Stimulated activated CD8-positive, alpha-beta memory T cell treated with anti-CD3 and anti-CD28 coated beads, Interleukin-12 subunit alpha, Interleukin-12 subunit beta, amount 100 ng/mL, for 1 hour (primary cell): ENCODE measurements at regions not wholly inside any gene's neighbourhood (a gene's known extent, or its start where the extent isn't known, plus 50 kb on each side); places are given as distances from the start of the nearest gene placed in this dataset.
"Not testable (repeated sequence)": the region's sequence is repeated elsewhere in the genome, so short reads cannot be mapped to it uniquely, and the experiment has no call there.

Source experiments
- DNase-seq: peaks from one replicate; pipeline ENCODE4 v3.0.0-alpha.2; 2020; ENCODE audit warnings: low read depth

DNA sequence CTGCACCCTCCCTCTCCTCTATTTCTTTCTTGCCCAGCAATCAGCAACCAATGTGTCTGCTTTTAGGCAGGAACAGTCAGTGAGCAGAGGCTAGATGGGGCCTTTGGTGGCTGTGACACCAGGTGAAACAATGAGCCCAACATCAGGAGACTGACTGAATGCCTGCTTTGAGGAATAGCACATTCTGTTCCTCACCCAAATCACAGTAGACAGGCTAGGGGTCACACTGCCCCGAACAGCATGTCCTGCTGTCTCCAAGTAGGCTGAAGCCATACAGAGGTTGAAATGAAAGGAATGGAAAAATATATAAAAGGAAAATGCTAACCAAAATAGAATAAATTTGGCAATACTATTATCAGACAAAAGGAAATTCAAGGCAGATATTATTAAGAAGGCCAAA lies 122.5 kb upstream of the GDNF start:
- no peak for DNase-seq

DNA sequence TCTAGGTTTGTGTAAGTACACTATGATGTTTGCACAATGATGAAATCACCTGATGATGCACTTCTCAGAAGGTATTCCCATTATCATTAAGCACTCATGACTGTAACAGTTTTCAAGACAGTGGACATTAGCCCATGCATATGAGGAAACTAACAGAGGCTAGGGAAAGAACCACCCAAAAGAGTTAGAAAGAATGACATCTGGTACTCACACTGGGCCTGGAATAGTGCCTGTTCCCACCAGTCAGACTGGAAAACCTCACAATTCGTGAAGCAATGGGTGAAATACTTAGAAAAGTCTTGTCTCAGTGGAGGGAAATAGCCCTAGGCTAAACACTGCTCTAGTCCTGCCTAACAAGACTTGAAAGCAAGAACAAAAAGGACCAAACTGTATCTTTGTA lies 117.4 kb upstream of the GDNF start:
- no peak for DNase-seq

DNA sequence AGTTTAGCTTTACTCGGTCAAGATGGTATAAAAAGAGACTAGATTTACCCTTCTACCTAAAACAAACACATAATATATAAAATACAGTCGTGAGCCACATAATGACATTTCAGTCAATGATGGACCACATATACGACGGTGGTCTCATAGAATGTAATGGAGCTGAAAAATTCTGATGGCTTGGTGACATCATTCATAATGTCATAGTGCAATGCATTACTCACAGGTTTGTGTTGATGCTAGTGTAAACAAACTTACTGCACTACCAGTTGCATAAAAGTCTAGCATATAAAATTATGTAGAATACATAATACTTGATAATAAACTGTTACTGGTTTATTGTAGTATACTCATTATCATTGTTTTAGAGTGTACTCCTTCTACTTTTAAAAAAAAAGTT lies 115.9 kb upstream of the GDNF start:
- DNase-seq, result no peak

DNA sequence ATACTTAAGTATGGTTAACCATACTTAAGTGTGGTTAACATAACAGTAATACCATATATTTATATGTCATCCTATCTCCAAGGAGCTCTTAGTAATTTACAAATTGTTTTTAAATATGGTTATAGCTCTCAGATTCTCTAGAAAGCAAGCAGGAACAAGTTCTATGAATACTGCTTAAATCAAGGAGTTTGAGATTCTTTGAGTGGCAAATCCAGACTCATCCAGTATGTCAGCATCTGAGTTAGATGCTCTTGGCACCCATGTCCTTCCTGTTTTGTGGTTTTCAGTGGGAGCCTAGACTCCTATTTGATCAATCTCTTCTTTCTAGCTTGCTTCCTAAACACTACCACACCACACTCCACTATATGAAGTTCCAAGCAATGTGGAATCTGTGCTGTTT lies 114.7 kb upstream of the GDNF start:
- no peak for DNase-seq

DNA sequence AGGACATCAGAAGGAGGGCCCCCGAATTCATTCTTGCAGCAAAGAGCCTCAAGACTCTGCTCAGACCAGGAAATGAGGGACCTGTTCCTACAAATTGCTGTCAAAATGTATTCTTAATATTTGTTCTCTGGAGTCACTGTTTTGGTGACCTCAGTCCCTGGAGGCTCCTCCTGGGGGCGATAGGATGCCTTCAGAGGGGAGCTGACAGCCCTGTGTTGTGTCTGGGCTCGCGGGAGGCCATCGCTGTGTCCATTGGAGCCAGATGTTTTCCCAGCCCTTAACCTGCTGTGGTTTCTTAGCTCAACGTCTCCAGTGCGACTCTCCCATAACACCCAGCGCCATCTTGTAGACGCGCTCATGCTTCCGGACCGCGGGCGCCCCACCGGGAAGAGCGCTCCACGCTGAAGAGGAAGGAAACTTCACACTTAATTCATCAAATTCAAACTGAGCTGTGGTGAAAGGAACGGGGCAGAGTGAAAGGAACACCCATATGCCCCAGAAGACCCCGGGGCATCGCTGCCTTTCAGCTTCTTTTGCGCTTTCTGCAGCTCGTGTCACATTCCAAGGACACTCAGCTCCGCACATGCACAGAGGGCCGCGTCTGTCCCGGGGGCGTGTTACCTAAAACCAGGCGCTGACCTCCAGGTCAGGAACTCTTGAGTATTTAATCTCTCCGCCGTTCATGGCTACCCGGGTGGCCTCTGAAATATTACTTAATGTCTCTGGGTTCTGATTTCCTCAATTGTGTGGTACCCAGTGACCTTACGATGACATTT lies 112.3 kb upstream of the GDNF start:
- DNase-seq, result no peak

DNA sequence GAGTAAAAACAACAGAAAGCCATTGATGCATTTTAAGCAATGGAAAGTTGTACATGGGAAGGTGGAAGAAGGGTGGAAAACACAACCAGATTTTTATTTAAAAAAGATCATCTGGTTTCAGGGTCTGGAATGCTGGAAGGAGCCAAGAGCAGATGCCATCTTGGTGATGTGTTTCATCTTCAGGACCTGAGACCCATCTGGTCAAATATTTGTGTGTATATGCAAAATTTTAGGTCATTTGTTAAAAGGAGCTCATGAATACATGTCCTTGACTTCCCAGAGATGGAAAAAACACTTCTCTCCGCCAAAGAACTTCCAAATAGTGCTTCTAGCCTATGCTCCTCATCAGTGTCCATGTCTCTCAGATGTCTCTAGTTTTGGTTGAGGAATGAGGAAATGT lies 110.6 kb upstream of the GDNF start:
- no peak for DNase-seq

DNA sequence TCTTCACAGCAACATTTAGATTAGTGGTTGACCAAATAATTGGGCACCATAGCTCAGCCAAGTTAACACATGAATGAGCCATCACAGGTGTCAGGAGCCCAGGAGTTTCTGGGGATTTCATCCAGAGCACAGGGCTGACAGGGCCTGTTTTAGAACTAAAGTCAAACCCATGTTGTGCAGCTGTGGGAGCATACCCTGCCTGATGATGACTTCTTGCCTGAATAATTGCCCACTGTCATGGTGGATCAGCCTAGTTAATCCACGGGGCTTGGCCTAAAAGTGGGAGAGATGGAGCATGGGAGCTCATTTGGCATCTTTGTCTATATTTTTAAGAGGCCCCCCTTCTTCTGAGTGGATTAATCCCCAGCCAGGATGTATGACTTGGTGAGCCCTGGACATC lies 105.6 kb upstream of the GDNF start:
- DNase-seq, result no peak

DNA sequence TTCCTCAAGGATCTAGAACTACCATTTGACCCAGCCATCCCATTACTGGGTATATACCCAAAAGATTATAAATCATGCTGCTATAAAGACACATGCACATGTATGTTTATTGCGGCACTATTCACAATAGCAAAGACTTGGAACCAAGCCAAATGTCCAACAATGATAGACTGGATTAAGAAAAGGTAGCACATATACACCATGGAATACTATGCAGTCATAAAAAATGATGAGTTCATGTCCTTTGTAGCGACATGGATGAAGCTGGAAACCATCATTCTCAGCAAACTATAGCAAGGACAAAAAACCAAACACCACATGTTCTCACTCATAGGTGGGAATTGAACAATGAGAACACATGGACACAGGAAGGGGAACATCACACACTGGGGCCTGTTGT lies 103.3 kb upstream of the GDNF start:
- DNase-seq, result not testable (repeated sequence)

DNA sequence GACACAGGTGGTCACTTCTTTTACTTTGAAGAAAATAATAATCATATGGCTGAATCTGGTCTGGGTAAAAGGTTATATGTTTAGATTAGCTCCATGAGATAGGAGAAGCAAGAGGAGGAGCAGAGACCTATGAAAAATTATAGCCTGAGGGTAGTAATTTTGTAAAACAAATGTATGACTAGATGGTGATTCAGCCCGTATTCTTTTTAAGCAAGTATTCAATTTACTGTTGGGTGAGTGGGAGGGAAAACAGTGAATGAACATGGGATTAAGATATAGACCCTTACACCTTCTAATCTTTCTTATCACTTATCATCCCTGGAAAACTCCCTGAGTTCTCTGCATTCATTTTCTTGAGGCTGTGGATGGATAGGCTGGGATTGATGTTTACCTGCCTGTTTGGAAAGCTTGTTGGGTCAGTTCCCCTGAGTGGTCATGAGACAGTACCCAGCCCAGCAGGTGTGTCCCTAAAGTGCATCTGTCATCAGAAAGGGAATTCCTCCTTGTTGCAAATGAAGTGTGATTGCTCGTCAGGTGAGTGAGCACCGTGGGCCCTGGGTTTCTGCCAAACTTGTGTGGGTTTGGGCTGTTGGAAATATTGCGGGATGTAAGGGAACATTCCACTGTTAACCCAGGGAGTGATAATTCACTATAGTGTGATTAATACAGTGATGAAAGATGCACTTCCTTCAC lies 101.2 kb upstream of the GDNF start:
- DNase-seq, result no peak

DNA sequence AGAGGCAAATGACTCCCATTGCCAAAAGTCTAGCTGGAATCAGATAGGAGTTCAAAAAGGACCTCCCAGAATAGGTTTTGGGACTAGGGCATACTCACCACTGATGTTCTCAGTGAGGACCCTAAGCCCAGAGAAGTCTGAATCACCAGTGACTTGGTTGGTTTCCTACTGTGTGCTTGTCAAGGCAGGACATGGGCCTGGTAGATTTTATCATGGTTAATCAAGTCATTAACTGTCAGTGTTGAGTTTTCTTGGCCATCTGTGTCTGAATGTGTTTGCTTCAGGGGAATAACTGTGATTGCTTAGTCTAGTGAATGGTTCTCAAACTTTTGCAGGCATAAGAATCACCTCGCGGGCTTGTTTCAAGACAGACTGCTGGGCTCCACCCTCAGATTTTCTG lies 99.0 kb upstream of the GDNF start:
- DNase-seq, result no peak

DNA sequence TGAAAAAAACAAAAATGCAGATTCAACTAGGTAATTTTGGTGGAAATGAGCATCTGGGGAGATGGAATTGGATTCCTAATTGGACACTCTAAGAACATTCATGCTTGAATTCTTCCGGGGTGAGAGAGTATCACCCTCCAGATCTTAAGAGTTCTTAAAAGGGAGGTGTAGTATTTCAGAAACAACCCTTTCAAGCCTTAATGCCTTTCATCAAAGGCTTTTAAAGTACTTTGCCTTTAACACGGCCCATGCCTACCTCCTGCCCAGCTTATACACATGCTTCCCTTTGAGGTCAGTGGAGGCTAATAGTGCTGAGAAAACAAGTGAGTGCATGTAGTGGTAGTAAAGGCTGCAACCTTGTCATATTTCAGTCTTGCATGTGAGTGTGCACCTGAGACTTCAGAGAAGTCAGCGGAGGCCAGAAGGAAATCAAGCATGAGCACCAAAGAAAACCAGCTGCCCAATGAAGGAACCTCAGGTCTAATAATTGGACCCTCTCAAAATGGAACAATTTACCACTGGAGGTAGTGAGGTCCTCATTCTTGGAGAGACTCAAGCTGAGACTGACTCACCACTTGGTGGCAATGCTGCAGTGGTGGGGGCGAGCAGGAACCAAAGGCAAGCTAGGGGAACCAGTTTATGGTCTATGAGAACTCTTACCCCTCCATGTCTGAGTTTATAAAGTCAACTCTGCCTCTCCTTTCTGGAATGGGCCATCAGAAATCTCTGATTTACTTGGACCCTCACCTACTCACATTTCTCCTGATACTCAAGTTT lies 98.4 kb upstream of the GDNF start:
- no peak for DNase-seq

DNA sequence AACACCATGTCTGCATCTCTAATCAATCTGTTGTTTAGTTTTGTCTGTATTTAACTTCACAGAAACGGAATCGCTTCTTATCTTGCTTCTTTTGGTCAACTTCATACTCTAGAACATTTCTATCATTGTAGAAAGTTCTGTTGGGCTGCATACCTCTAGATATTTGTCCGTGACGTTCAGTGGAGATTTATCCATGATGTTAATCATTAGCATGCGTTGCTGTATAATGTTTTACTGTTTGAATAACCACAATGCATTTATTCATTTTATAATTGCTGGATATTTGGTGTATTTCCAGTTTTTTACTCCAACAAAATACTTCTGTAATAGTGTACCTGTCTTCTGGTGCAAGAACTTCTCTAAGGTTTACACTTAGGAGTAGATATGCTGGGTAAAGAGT lies 96.2 kb upstream of the GDNF start:
- DNase-seq, result no peak

DNA sequence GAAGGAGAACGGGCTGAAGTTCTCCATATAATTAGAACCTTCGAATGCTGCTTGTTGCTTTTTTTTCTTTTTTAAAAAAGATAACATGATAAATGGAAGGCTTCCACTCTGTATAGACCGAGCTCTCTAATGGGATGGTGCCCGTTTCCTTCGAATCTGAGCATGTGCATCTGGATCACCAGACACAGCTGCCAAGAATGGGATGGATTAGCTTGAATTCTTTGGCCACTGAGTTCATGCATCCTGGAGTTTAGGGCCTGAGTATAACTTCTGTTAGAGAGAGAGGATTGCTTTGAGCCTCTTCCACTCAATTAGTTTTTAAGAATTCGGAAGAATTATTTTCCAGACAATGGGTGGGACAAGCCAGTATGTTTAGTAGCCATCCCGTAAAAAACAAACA lies 93.7 kb upstream of the GDNF start:
- no peak for DNase-seq

DNA sequence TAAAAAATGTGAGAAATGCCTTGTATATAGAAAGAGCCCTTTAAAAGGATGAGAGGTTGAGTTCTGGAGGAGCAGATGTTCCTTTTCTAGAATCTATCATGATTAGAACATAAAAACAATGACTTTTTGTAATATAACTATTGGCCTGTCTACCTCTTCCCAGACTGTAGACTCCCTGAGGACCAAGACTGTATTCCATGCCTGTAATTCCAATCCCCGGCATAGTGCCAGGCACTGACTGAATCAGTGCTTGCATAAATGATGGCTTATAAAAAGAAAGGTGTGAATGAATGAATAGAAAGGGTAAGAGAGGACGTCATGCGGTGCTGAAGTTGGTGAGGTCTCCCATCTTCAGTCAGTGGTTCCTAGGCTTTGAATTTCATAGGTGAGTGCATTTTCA lies 92.6 kb upstream of the GDNF start:
- no peak for DNase-seq

DNA sequence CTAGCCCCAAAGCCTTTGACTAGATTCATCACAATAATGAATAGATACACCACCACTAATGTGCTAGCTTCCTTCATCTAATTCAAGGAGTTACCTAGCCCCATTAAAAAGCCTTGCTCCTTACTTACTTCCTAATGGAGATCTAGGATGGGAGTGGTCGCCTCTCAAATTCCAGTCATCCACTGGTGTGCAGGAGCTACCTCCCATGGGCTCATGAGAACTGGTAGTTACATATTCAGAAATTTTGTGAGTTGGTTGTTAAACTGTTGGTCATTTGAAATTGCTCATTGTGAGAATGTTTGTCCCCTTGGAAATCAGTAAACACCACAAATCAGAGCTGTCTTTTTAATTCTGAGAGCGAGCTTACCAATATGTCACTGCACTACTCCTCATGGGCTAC lies 91.7 kb upstream of the GDNF start:
- no peak for DNase-seq

DNA sequence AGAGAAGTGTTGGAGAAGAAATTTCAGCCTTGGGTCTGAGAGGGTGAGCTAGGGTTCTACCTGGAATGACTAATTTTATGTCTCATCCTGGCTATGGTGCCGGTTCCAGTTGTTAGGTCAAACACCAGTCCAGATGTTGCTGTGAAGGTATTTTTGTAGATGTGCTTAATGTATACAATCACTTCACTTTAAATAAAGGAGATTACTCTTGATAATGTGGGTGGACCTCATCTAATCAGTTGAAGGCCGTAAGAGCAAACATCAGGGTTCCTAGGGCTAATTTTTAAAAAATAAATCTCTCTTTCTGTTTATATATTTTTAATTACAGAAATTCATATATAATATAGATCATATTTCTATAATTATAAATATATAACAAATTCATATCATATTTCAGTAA lies 90.5 kb upstream of the GDNF start:
- no peak for DNase-seq

DNA sequence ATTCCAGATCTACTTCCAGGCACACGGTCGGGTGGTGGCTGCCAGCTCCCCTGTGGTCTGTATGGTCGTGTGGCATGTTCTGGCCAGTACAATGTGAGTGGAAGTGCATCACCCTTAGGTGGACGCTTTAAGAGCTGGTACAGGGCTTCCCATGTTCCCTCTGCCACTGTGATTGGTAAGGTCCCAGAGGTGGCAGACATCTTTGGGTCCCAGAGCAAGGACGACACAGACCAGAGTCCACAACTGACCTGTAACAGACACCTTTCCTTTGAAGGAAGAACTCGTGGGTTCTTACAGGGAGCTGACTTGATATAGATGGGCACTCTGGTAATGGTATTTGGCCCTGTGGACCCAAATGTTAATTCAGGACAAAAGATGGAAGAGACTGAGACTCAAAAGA lies 90.0 kb upstream of the GDNF start:
- DNase-seq, result no peak

DNA sequence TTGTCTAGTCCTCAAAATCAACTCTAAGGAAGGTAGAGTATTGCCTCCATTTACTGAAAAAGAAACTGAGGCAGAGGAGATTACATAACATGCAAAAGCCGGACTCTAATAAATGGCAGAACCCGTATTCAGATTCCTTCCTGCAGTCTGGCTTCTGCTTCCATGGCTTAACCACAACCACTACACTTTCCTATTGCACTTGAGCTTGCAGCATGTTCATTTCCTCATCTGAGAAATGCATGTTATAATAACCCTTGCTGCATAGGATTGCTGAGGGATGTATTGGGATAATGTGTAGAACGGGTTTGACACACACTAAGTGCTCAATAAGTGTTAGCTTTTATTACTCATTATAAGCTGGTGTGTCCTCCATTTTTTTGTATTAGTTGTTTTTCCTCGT lies 87.9 kb upstream of the GDNF start:
- not testable (repeated sequence) for DNase-seq

DNA sequence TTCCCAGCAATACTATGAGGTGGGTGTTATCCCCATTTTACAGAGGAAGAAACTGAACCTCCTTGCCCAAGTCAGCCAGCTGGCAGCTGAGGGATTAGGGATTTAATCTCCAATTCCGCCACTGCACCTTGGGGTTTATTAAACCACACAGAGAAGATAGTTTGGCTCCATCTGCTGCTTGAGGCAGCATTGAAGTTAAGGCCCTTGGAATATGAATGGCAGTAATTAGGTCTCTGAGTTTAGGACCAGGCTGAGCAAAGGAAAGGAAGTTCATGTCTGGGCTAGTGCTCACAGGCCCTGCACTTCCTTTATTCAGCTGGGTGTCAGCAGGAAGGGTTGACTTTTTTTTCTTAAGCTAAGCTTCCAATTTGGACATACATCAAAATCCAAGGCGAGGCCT lies 86.9 kb upstream of the GDNF start:
- no peak for DNase-seq

DNA sequence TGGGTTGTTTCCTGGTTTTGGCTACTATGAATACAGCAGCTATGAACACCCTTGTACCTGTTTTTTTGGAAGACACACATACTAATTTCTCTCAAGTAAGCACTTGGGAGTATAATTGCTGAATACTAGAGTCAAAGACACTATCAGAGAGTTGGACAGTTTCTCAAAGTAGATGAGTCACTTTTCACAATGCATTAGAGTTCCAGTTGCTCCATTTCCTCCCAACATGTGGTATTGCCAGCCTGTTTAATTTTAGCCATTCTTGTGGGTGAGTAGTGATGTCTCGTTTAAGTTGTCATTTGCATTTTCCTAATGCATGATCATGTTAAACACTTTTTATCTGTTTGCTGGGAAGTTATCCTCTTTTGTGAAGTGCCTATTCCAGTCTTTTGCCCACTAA lies 81.6 kb upstream of the GDNF start:
- DNase-seq, result no peak

DNA sequence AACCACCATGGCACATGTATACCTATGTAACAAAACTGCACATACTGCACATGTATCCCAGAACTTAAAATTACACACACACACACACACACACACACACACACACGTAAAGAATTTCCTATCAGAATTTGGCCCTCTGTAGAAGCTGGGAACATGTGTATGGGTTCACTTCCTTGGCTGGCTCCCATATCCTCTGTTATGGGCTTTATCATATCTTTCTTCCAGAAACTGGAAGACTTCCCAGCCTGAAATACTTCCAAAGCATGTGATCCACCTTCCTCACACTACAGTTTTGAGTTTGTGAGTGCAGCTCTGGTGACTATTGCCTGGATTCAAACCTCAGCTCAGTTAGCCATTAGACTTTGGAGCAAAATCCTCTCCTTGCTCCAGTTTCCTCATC lies 78.6 kb upstream of the GDNF start:
- DNase-seq, result no peak

DNA sequence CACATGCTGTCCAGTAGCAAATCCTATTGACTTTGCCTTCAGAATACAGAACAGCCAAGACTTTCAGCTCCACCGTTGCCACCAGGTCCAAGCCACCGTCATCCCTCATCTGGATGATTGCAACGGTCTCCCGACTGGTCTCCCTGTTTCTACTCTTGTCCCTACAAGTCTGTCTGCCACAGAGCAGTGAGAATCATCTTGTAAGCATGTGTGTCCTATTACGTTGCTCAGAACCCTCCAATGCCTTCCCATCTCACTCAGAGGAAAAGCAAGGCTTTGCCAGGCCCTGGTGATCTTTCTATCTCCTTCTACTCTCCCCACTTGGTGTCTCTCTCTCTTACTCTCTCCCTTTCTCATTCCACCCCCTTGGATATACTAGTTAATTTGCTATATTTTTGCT lies 76.7 kb upstream of the GDNF start:
- DNase-seq, result no peak

DNA sequence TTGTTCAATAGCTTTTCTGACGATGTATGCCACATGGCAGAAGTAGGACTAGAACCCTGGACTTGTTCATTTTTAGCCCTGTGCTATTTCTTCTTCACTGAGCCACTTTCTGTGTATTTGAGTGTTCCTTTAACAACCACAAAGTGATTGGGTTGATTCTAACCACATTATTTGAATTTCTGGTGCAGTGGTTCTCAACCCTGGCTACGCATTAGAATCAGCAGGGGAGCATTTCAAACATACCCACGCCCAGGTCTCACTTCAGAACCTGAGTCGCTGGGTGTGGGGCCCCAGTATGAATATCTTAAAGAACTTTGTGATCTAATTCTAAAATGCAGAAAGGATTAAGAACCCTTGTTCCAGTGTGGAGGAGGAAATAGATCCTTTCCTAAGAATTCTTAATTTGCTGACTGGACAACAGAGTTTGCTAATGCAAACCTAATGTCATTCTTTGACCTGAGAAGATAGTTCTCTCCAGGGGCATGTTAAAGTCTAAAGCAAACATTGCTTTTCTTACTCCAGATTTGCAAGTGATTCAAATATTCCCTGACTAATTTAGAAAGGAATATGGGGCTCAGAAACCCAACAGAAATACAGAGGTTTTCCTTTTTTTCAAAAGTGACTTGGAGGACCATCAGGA lies 75.4 kb upstream of the GDNF start:
- DNase-seq, result no peak
